Cardiac muscle cell (in vitro differentiated cells and primary cell): ENCODE measurements at regions not wholly inside any gene's neighbourhood (a gene's known extent, or its start where the extent isn't known, plus 50 kb on each side); places are given as distances from the start of the nearest gene placed in this dataset.
A peak's percentile ranks its signal among the peaks of the same experiment; 100 is the strongest.

Experiments used
- DNase-seq, 2 donors: peaks; one replicate each; pipeline versions ENCODE4 v3.0.0 to v3.0.0-alpha.2; 2010 to 2017; ENCODE audit warnings: low read depth in 1 of 2, low spot score in 1 of 2
- H3K27ac ChIP-seq: fragments of 200-600 bp; sonication (generic); 2 replicates; pipeline ENCODE4 v1.5.1; 2016
- H3K27me3 ChIP-seq: fragments of 200-600 bp; sonication (generic); 2 replicates; pipeline ENCODE4 v1.6.0; 2016; ENCODE audit warnings: control low read depth
- H3K36me3 ChIP-seq: fragments of 200-600 bp; sonication (generic); 2 replicates; pipeline ENCODE4 v1.5.1; 2016; ENCODE audit warnings: control low read depth
- H3K4me1 ChIP-seq: fragments of 200-600 bp; sonication (generic); 2 replicates; pipeline ENCODE4 v1.8.1; 2017; ENCODE audit warnings: low read depth, mild to moderate bottlenecking, mixed run types
- H3K4me3 ChIP-seq: fragments of 200-600 bp; sonication (generic); 2 replicates; pipeline ENCODE4 v1.5.1; 2016; ENCODE audit warnings: mild to moderate bottlenecking
- H3K9me3 ChIP-seq: fragments of 200-600 bp; sonication (generic); 2 replicates; pipeline ENCODE4 v1.5.1; 2017; ENCODE audit warnings: low read depth, mild to moderate bottlenecking, control low read depth
- CTCF ChIP-seq: IDR thresholded peaks from 2 replicates; pipeline ENCODE4 v1.5.1; 2012; ENCODE audit warnings: low read depth, mild to moderate bottlenecking, low read length

- no peak for TF ChIP-seq CTCF
- Histone ChIP-seq H3K36me3 (no peaks in the 10 kb centered on the region), H3K27me3 (no peaks in the 10 kb centered on the region), H3K4me1 (peaks cover 5% of the 10 kb centered on the region), H3K4me3 (no peak overlapping the region), H3K9me3 (no peaks in the 10 kb centered on the region), H3K27ac (no peak overlapping the region)
- no peak for DNase-seq
Observed at GRCh38 chr6:18062733-18063132, 59.7 kb downstream of the NHLRC1 start.

- Histone ChIP-seq H3K27ac (no peak overlapping the region), H3K4me1 (peaks cover 6% of the 10 kb centered on the region), H3K9me3 (no peaks in the 10 kb centered on the region), H3K36me3 (no peaks in the 10 kb centered on the region), H3K4me3 (no peak overlapping the region), H3K27me3 (no peaks in the 10 kb centered on the region)
- no peak for DNase-seq
- no peak for TF ChIP-seq CTCF
Observed at GRCh38 chr6:18058429-18058828, 64.0 kb downstream of the NHLRC1 start.

DNA sequence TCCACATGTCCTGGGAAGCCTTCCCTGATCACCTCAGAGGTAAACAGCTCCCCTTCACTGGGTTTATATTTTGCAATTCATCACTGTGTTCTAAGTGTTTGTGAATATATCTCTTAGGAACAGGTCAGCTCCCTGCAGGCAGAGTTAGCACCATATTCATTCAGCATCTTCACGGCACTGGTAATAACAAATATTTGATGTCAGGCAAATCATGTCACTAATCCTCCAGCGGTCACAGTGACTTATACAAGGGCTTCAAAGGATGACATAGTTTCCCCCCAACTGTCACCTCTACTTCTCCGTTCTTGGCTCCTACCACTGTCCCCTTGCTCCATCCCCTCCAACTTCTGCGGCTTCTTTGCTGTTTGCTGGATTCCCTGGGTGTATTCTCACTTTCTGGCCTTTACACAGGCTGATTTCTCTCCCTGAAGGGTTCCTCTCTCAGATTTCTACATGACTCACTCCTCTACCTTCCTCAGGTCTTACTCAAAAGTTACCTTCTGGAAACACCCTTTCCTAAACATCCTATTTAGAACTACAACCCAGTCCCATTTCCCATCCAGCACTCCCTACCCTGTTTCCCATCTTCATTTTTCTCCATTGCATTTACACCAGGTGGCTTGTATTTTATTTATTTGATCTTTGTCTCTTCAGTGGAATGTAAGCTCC, 66.6 kb downstream of the NHLRC1 start:
- H3K4me1 ChIP-seq, result peaks cover 10% of the 10 kb centered on the region
- no peaks in the 10 kb centered on the region for H3K36me3 ChIP-seq
- no peak overlapping the region for H3K27ac ChIP-seq
- H3K27me3 ChIP-seq, result no peaks in the 10 kb centered on the region
- TF ChIP-seq CTCF, result no peak
- no peak for DNase-seq
- H3K9me3 ChIP-seq, result no peaks in the 10 kb centered on the region
- no peak overlapping the region for H3K4me3 ChIP-seq

DNA sequence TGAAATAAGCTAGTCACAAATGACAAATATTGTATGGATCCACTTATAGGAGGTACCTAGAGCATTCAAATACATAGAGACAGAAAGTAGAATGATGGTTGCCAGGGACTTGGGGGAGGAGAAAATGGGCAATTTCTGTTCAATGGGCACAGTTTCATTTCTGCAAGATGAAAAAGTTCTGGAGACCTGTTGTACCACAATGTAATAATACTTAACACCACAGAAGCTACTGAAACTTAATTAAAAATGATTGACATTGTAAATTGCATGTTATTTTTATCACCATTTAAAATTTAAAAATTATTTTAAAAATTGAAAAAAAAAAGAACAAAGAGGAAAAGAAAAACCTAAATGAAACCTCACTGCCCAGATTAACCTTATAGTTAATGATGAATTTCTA, 67.4 kb downstream of the NHLRC1 start:
- Histone ChIP-seq H3K27me3 (no peaks in the 10 kb centered on the region), H3K36me3 (no peaks in the 10 kb centered on the region), H3K9me3 (no peaks in the 10 kb centered on the region), H3K27ac (no peak overlapping the region), H3K4me3 (no peak overlapping the region), H3K4me1 (peaks cover 10% of the 10 kb centered on the region)
- no peak for TF ChIP-seq CTCF
- no peak for DNase-seq

- H3K27ac ChIP-seq, result peak overlapping the region; percentile 6
- peaks cover 10% of the 10 kb centered on the region for H3K4me1 ChIP-seq
- H3K27me3 ChIP-seq, result no peaks in the 10 kb centered on the region
- DNase-seq, result no peak
- no peaks in the 10 kb centered on the region for H3K9me3 ChIP-seq
- no peaks in the 10 kb centered on the region for H3K36me3 ChIP-seq
- no peak overlapping the region for H3K4me3 ChIP-seq
- no peak for TF ChIP-seq CTCF
Observed at GRCh38 chr6:18053555-18054445, 66.4 kb upstream of the KIF13A start.
